ENCODE measurements at regions not wholly inside any gene's neighbourhood (a gene's known extent, or its start where the extent isn't known, plus 50 kb on each side); places are given as distances from the start of the nearest gene placed in this dataset.

DNA sequence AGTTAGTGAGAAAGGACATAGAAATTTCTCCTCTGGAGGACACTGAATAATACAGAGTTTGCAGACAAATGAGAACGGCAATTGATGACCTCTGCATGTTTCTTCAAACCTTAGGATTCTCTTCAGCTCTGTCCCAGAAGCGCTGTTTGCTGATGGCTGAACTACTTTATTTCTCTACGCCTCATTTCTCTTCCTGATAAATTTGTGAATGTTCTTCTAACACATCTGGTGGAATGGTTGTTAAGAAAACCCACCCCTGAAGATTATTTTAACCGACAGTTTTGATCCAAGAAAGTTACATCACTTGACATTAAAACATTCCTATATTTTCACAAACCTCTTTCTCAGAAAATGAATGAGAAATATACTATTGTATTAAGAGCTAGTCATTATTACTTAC is 1150.6 kb downstream of the DTWD2 start:
- intact Hi-C loops (cut with micrococcal nuclease; ENCODE audit: unreplicated experiment), result no loop called here
- DNase-seq, result no peak
- Mint-ChIP-seq H3K9me3 (ENCODE audit: low read depth, unreplicated experiment) (peaks cover 15% of the 10 kb centered on the region), H3K4me3 (ENCODE audit: low read depth, unreplicated experiment) (no peak overlapping the region), H3K27ac (ENCODE audit: unreplicated experiment) (no peak overlapping the region), H3K27me3 (ENCODE audit: unreplicated experiment) (no peaks in the 10 kb centered on the region), H3K36me3 (ENCODE audit: insufficient read depth, unreplicated experiment) (no peaks in the 10 kb centered on the region), H3K4me1 (ENCODE audit: low read depth, unreplicated experiment) (no peaks in the 10 kb centered on the region)
- CTCF ChIA-PET, result no interaction called here
- no TSS peak for BruUV-seq (replicated peaks)
- no peak for TF ChIP-seq CTCF (IDR thresholded peaks at IDR 0.05; ENCODE audit: unreplicated experiment)

DNA sequence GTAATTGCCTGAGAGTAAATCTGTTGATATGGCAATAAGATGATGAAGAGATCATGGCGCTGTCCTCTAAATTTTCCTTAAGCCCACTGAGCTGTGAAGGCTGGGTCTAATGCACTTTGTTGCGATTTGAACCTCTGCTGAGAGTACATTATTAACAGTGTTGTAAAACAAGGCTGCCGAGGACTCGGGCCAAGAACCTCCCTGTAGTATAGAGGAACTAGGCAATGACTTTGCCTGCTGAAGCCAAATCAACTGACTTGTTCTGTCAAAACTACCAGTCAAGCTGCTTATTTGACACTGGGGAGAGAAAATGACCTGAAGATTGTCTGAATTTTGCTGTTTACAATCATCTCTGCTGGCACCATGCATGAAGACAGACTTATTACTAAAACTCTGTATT is 1154.7 kb downstream of the DTWD2 start:
- H3K27me3 Mint-ChIP-seq (ENCODE audit: unreplicated experiment), result no peaks in the 10 kb centered on the region
- intact Hi-C loops (cut with micrococcal nuclease; ENCODE audit: unreplicated experiment), result no loop called here
- H3K27ac Mint-ChIP-seq (ENCODE audit: unreplicated experiment), result no peak overlapping the region
- H3K4me3 Mint-ChIP-seq (ENCODE audit: low read depth, unreplicated experiment), result no peak overlapping the region
- H3K9me3 Mint-ChIP-seq (ENCODE audit: low read depth, unreplicated experiment), result peaks cover 19% of the 10 kb centered on the region
- no peaks in the 10 kb centered on the region for H3K36me3 Mint-ChIP-seq (ENCODE audit: insufficient read depth, unreplicated experiment)
- no peak for DNase-seq
- CTCF ChIA-PET, result no interaction called here
- no TSS peak for BruUV-seq (replicated peaks)
- no peak for TF ChIP-seq CTCF (IDR thresholded peaks at IDR 0.05; ENCODE audit: unreplicated experiment)
- no peaks in the 10 kb centered on the region for H3K4me1 Mint-ChIP-seq (ENCODE audit: low read depth, unreplicated experiment)

- BruUV-seq (replicated peaks), result no TSS peak
- intact Hi-C loops (cut with micrococcal nuclease; ENCODE audit: unreplicated experiment), result no loop called here
- no peaks in the 10 kb centered on the region for H3K27me3 Mint-ChIP-seq (ENCODE audit: unreplicated experiment)
- H3K4me1 Mint-ChIP-seq (ENCODE audit: low read depth, unreplicated experiment), result no peaks in the 10 kb centered on the region
- H3K9me3 Mint-ChIP-seq (ENCODE audit: low read depth, unreplicated experiment), result peaks cover 32% of the 10 kb centered on the region
- DNase-seq, result no peak
- no peak for TF ChIP-seq CTCF (IDR thresholded peaks at IDR 0.05; ENCODE audit: unreplicated experiment)
- H3K36me3 Mint-ChIP-seq (ENCODE audit: insufficient read depth, unreplicated experiment), result no peaks in the 10 kb centered on the region
- H3K27ac Mint-ChIP-seq (ENCODE audit: unreplicated experiment), result no peak overlapping the region
- CTCF ChIA-PET, result no interaction called here
- H3K4me3 Mint-ChIP-seq (ENCODE audit: low read depth, unreplicated experiment), result no peak overlapping the region
Measured at GRCh38 chr5:117829646-117830045, 1158.7 kb downstream of the DTWD2 start.

DNA sequence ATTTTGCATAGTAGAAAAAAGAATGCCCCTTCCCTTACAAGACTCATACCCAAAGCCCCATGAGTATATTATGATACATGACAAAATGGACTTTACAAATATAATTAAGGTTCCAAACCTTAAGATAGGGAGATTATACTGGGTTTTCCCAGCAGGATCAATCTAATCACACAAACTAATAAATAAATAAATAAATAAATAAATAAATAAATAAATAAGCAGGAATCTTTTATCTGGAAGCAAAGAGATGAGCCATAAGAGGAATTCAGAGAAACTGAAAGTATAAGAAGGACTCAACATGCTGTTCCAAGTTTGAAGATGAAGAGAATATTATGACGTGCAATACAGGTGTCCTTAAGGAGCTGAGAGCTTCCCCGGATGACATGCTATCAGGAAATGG is 1174.5 kb downstream of the DTWD2 start:
- no peak overlapping the region for H3K27ac Mint-ChIP-seq (ENCODE audit: unreplicated experiment)
- no peaks in the 10 kb centered on the region for H3K27me3 Mint-ChIP-seq (ENCODE audit: unreplicated experiment)
- no peak for DNase-seq
- H3K4me1 Mint-ChIP-seq (ENCODE audit: low read depth, unreplicated experiment), result no peaks in the 10 kb centered on the region
- H3K9me3 Mint-ChIP-seq (ENCODE audit: low read depth, unreplicated experiment), result peaks cover 14% of the 10 kb centered on the region
- no peak for TF ChIP-seq CTCF (IDR thresholded peaks at IDR 0.05; ENCODE audit: unreplicated experiment)
- CTCF ChIA-PET, result no interaction called here
- no peaks in the 10 kb centered on the region for H3K36me3 Mint-ChIP-seq (ENCODE audit: insufficient read depth, unreplicated experiment)
- no peak overlapping the region for H3K4me3 Mint-ChIP-seq (ENCODE audit: low read depth, unreplicated experiment)
- intact Hi-C loops (cut with micrococcal nuclease; ENCODE audit: unreplicated experiment), result no loop called here
- no TSS peak for BruUV-seq (replicated peaks)

DNA sequence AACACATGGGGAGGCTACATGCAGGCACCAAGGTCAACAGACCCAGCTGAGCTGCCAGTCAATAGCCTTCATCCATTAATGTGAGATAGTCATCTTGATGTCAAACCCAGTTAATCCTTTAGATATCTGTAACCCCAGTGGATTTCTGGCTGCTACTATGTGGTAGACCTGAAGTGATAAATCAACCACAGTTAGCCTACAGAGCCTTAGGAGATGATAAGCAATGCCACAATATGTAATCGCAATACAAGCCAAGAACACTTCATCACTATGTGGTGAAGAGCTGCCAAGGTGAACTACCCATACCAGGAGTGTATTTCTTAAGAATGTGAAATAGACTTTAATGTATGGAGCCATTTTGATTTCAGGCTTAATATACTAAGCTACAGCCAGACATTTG is 1175.5 kb downstream of the DTWD2 start:
- Mint-ChIP-seq H3K4me3 (ENCODE audit: low read depth, unreplicated experiment) (no peak overlapping the region), H3K36me3 (ENCODE audit: insufficient read depth, unreplicated experiment) (no peaks in the 10 kb centered on the region), H3K27ac (ENCODE audit: unreplicated experiment) (no peak overlapping the region), H3K27me3 (ENCODE audit: unreplicated experiment) (no peaks in the 10 kb centered on the region), H3K9me3 (ENCODE audit: low read depth, unreplicated experiment) (peaks cover 9% of the 10 kb centered on the region), H3K4me1 (ENCODE audit: low read depth, unreplicated experiment) (no peaks in the 10 kb centered on the region)
- TF ChIP-seq CTCF (IDR thresholded peaks at IDR 0.05; ENCODE audit: unreplicated experiment), result no peak
- intact Hi-C loops (cut with micrococcal nuclease; ENCODE audit: unreplicated experiment), result no loop called here
- no peak for DNase-seq
- BruUV-seq (replicated peaks), result no TSS peak
- CTCF ChIA-PET, result no interaction called here
